Peyer's patch (tissue), 4 donors: ENCODE measurements at regions not wholly inside any gene's neighbourhood (a gene's known extent, or its start where the extent isn't known, plus 50 kb on each side); places are given as distances from the start of the nearest gene placed in this dataset.

Experiments used
- POLR2A ChIP-seq, 2 donors: fragments of 450-650 bp; IDR thresholded peaks; one replicate each; pipeline ENCODE4 v1.5.1; 2017; ENCODE audit warnings: antibody characterized with exemption in 2 of 2, mild to moderate bottlenecking in 2 of 2, moderate library complexity in 2 of 2
- TF ChIP-seq, protein P1 (sequence below), 6 experiments: fragments of 450-650 bp in 4 of 6; fragments of 200-600 bp in 2 of 6; sonication (generic) in 1 of 6; IDR thresholded peaks; one replicate each; pipeline ENCODE4 v1.5.1; 2017 to 2019; ENCODE audit warnings: antibody characterized with exemption in 6 of 6, mild to moderate bottlenecking in 3 of 6, moderate library complexity in 1 of 6

DNA sequence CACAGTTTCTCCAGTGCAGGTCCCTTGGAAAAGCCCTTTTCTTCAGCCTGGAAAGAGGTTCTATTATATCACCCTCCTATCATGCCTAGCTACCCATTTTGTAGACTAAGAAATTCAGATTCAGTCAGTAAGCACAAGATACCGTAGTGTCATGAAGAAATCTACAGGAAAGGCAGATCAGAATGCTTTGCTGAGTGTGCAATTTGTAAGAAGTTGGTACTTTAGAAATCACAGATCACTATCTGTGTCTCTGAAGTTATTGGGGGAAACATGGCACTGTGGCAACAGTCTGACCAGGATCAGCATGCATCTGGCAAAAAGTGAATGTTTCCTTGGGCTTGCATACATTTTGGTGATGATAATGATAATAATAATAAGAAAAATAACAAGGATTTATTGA, 531.8 kb downstream of the EPHB1 start:
- TF ChIP-seq, protein P1, sequence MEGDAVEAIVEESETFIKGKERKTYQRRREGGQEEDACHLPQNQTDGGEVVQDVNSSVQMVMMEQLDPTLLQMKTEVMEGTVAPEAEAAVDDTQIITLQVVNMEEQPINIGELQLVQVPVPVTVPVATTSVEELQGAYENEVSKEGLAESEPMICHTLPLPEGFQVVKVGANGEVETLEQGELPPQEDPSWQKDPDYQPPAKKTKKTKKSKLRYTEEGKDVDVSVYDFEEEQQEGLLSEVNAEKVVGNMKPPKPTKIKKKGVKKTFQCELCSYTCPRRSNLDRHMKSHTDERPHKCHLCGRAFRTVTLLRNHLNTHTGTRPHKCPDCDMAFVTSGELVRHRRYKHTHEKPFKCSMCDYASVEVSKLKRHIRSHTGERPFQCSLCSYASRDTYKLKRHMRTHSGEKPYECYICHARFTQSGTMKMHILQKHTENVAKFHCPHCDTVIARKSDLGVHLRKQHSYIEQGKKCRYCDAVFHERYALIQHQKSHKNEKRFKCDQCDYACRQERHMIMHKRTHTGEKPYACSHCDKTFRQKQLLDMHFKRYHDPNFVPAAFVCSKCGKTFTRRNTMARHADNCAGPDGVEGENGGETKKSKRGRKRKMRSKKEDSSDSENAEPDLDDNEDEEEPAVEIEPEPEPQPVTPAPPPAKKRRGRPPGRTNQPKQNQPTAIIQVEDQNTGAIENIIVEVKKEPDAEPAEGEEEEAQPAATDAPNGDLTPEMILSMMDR (IDR thresholded peaks at IDR 0.05) = no peak
- TF ChIP-seq POLR2A (IDR thresholded peaks at IDR 0.05) = no peak
